PC-9 (cell line): ENCODE measurements at regions not wholly inside any gene's neighbourhood (a gene's known extent, or its start where the extent isn't known, plus 50 kb on each side); places are given as distances from the start of the nearest gene placed in this dataset.

Experiments used
- BruUV-seq: library from RNA; stranded (reverse); fragments of 400-500 nt; replicated peaks from 2 replicates; lab custom pipeline; 2021; lab: Mats Ljungman, UMichigan
- CTCF ChIA-PET: fragments of 300-600 bp; sonication (Branson Sonifier 250); formaldehyde crosslinking; loops from one replicate; lab custom pipeline; 2022; ENCODE audit warnings: antibody characterized with exemption; lab: Charles Lee
- POLR2A ChIA-PET: fragments of 300-600 bp; sonication (Branson Sonifier 250); formaldehyde crosslinking; loops from one replicate; lab custom pipeline; 2022; ENCODE audit warnings: antibody characterized with exemption; ENCODE audit not compliant: unreplicated experiment; lab: Charles Lee
- DNase-seq, 2 experiments: peaks; one replicate each; pipeline versions ENCODE4 v3.0.0 to v3.0.0-alpha.2; 2015 to 2022; ENCODE audit warnings: mixed read lengths in 1 of 2
- H2AFZ ChIP-seq: fragments of 200-600 bp; sonication (generic); 2 replicates; pipeline ENCODE4 v1.8.1; 2017; ENCODE audit warnings: antibody characterized with exemption
- H3F3A ChIP-seq: fragments of 200-600 bp; sonication (generic); 2 replicates; pipeline ENCODE4 v1.8.1; 2017; ENCODE audit warnings: antibody characterized with exemption, mild to moderate bottlenecking, low read depth; ENCODE audit not compliant: insufficient read depth
- H3K27ac ChIP-seq: fragments of 200-600 bp; sonication (generic); 2 replicates; pipeline ENCODE4 v1.6.1; 2016; ENCODE audit warnings: mixed run types
- H3K27me3 ChIP-seq: fragments of 200-600 bp; sonication (generic); 2 replicates; pipeline ENCODE4 v1.6.1; 2016; ENCODE audit warnings: low read depth, mixed run types; ENCODE audit not compliant: insufficient read depth
- H3K36me3 ChIP-seq: fragments of 200-600 bp; sonication (generic); 2 replicates; pipeline ENCODE4 v1.6.1; 2016; ENCODE audit warnings: low read depth, mixed run types
- H3K4me1 ChIP-seq: fragments of 200-600 bp; sonication (generic); replicated peaks from 2 replicates; pipeline ENCODE4 v1.6.1; 2016; ENCODE audit warnings: mixed run types; ENCODE audit not compliant: insufficient read depth
- H3K4me2 ChIP-seq: fragments of 200-600 bp; sonication (generic); 2 replicates; pipeline ENCODE4 v1.6.1; 2017; ENCODE audit warnings: mixed run types
- H3K4me3 ChIP-seq: fragments of 200-600 bp; sonication (generic); 2 replicates; pipeline ENCODE4 v1.6.1; 2016; ENCODE audit warnings: mixed run types
- H3K79me2 ChIP-seq: fragments of 200-600 bp; sonication (generic); 2 replicates; pipeline ENCODE4 v1.6.1; 2017; ENCODE audit warnings: low read depth, mixed run types
- H3K9me2 ChIP-seq: fragments of 200-600 bp; sonication (generic); 2 replicates; pipeline ENCODE4 v1.8.1; 2017; ENCODE audit warnings: mild to moderate bottlenecking; ENCODE audit not compliant: insufficient read depth
- H3K9me3 ChIP-seq: fragments of 200-600 bp; sonication (generic); 2 replicates; pipeline ENCODE4 v1.8.1; 2016; ENCODE audit warnings: low read depth; ENCODE audit not compliant: insufficient read depth
- H4K20me1 ChIP-seq: fragments of 200-600 bp; sonication (generic); 2 replicates; pipeline ENCODE4 v1.8.1; 2017; ENCODE audit not compliant: insufficient read depth
- CTCF ChIP-seq: fragments of 200-600 bp; sonication (generic); conservative IDR thresholded peaks from 2 replicates; pipeline ENCODE4 v1.6.1; 2017; ENCODE audit warnings: mixed run types, antibody characterized with exemption, mild to moderate bottlenecking, moderate library complexity
- EZH2 ChIP-seq: fragments of 200-600 bp; sonication (generic); IDR thresholded peaks from 2 replicates; pipeline ENCODE4 v1.8.0; 2017; ENCODE audit warnings: antibody characterized with exemption, low read depth
- intact Hi-C: fragments of 100-400 bp; cut with micrococcal nuclease; formaldehyde crosslinking; loops from one replicate; pipeline ENCODE4 v1.10.0; 2022; ENCODE audit not compliant: unreplicated experiment

DNA sequence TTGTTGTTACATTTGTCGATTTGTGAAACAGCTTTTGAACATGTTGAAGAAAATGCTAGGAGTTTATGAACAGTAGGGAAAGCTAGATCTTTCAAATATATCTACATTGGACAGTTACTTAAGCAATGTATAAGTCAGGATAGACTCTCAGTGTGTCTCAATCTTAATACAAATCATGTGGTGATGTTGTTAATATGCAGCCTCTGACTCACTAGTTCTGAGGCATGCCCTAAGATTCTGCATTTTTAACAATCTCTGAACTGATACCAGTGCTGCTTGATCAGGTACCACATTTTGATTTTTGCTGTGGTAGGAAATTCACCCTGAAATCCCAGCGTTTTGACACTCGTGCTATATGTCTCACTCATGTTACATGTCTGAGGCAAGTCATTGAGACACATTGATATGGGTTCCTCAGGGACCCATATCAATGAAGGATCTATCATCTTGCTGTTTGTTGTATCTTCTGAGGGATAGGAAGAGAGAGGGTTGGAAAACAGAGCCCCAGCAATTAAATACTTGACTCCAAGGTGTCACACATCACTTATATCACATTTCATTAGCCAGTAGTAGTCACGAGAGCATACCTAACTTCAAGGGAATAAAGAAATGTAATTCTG, 597.9 kb downstream of the TAFA4 start:
- H3K9me3 ChIP-seq: no peaks in the 10 kb centered on the region
- no peaks in the 10 kb centered on the region for H4K20me1 ChIP-seq
- no peaks in the 10 kb centered on the region for H3F3A ChIP-seq
- intact Hi-C loops: no loop called here
- no peak overlapping the region for H3K27ac ChIP-seq
- H3K4me3 ChIP-seq: no peak overlapping the region
- no peaks in the 10 kb centered on the region for H3K36me3 ChIP-seq
- no peak overlapping the region for H3K4me2 ChIP-seq
- POLR2A ChIA-PET: no interaction called here
- BruUV-seq: no TSS peak
- TF ChIP-seq EZH2: no peak
- no peak for TF ChIP-seq CTCF
- DNase-seq: no peak
- H3K79me2 ChIP-seq: no peaks in the 10 kb centered on the region
- H3K27me3 ChIP-seq: no peaks in the 10 kb centered on the region
- CTCF ChIA-PET: no interaction called here
- H2AFZ ChIP-seq: no peak overlapping the region
- H3K4me1 ChIP-seq: no peaks in the 10 kb centered on the region
- H3K9me2 ChIP-seq: no peaks in the 10 kb centered on the region

DNA sequence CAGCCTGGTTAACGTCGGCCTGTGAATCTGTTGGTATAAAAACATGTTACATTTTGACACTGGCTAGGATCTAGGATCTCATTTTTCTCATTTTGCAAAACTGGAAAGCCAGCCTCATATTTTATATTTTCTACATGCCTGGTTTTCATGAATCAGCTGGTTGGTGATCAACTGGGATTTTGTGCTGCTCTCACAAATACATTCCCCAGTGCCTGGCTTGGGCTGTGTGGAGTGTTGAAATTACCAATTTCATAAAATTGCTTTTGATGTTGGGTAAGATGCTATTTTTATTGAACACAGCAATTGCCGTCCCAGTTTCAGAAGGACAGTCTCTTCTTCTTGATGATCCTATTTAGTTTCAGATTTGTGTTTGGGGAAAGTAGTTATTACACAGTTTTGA, 604.3 kb downstream of the TAFA4 start:
- H3K4me3 ChIP-seq: no peak overlapping the region
- no peaks in the 10 kb centered on the region for H3K27me3 ChIP-seq
- H3K27ac ChIP-seq: no peak overlapping the region
- H3K79me2 ChIP-seq: no peaks in the 10 kb centered on the region
- no peak for DNase-seq
- H3F3A ChIP-seq: no peaks in the 10 kb centered on the region
- no peak overlapping the region for H2AFZ ChIP-seq
- TF ChIP-seq CTCF: no peak
- no peak for TF ChIP-seq EZH2
- H3K4me1 ChIP-seq: no peaks in the 10 kb centered on the region
- ChIA-PET POLR2A (no interaction called here), CTCF (no interaction called here)
- H4K20me1 ChIP-seq: no peaks in the 10 kb centered on the region
- H3K36me3 ChIP-seq: no peaks in the 10 kb centered on the region
- BruUV-seq: no TSS peak
- H3K9me3 ChIP-seq: no peaks in the 10 kb centered on the region
- intact Hi-C loops: no loop called here
- H3K9me2 ChIP-seq: no peaks in the 10 kb centered on the region
- no peak overlapping the region for H3K4me2 ChIP-seq

GRCh38 chr3:68315964-68316363, 616.4 kb downstream of the TAFA4 start:
- Histone ChIP-seq H3K4me3 (no peak overlapping the region), H3K36me3 (no peaks in the 10 kb centered on the region), H3K4me1 (no peaks in the 10 kb centered on the region), H3K9me2 (no peaks in the 10 kb centered on the region), H2AFZ (no peak overlapping the region), H3K4me2 (no peak overlapping the region), H3K9me3 (no peaks in the 10 kb centered on the region), H3F3A (no peaks in the 10 kb centered on the region), H4K20me1 (no peaks in the 10 kb centered on the region), H3K79me2 (no peaks in the 10 kb centered on the region), H3K27me3 (no peaks in the 10 kb centered on the region), H3K27ac (no peak overlapping the region)
- intact Hi-C loops: no loop called here
- no TSS peak for BruUV-seq
- POLR2A ChIA-PET: no interaction called here
- CTCF ChIA-PET: no interaction called here
- TF ChIP-seq EZH2: no peak
- no peak for TF ChIP-seq CTCF
- no peak for DNase-seq
